HCT116 (cell line): ENCODE measurements at regions not wholly inside any gene's neighbourhood (a gene's known extent, or its start where the extent isn't known, plus 50 kb on each side); places are given as distances from the start of the nearest gene placed in this dataset.

Experiments used
- ATAC-seq: fragments of 200-7000 bp; cut with Tn5 transposase; 2 replicates; pipeline ENCODE4 v1.9.1; 2020; ENCODE audit warnings: mild to moderate bottlenecking, moderate library complexity
- BruUV-seq: library from RNA; stranded (reverse); fragments of 400-500 nt; replicated peaks from 2 replicates; lab custom pipeline; 2021; lab: Mats Ljungman, UMichigan
- CTCF ChIA-PET: fragments of 300-600 bp; sonication (Branson Sonifier 250); formaldehyde crosslinking; loops from one replicate; lab custom pipeline; 2021; ENCODE audit warnings: antibody characterized with exemption; lab: Charles Lee
- POLR2A ChIA-PET: fragments of 300-600, 350-600 bp; sonication (Branson Sonifier 250); formaldehyde crosslinking; loops from one replicate; lab custom pipeline; 2021; ENCODE audit warnings: antibody characterized with exemption; lab: Charles Lee
- RAD21 ChIA-PET, 2 experiments: fragments of 300-600 bp; sonication (Branson Sonifier 250); formaldehyde crosslinking; loops; one replicate each; lab custom pipeline; 2023; ENCODE audit warnings: low total read pairs in 2 of 2; ENCODE audit not compliant: uncharacterized antibody in 2 of 2, unreplicated experiment in 2 of 2, low non-redundant PET in 1 of 2; lab: Charles Lee
- DNase-seq: peaks from one replicate; pipeline ENCODE4 v3.0.0-alpha.2; 2010; ENCODE audit warnings: low read depth, low spot score
- H2AFZ ChIP-seq: fragments of 200-600 bp; shearing (Covaris generic), sonication (generic); 2 replicates; pipeline ENCODE4 v1.6.1; 2017; ENCODE audit warnings: low read depth, mixed run types, mixed read lengths, antibody characterized with exemption, low read length; ENCODE audit not compliant: poor library complexity, severe bottlenecking
- H3K27ac ChIP-seq: 2 replicates; pipeline ENCODE4 v1.5.1; 2012; ENCODE audit warnings: low read depth, low read length
- H3K27me3 ChIP-seq: fragments of 200-600 bp; sonication (generic); 2 replicates; pipeline ENCODE4 v1.6.1; 2016; ENCODE audit warnings: mixed run types, low read length, mixed read lengths; ENCODE audit not compliant: insufficient read depth
- H3K36me3 ChIP-seq, 2 experiments: fragments of 200-500 bp in 1 of 2; fragments of 200-600 bp in 1 of 2; sonication (Bioruptor generic) in 1 of 2; sonication (generic) in 1 of 2; 2 replicates each; pipeline versions ENCODE4 v1.5.1 to v1.6.1; 2014 to 2016; ENCODE audit warnings: low read length in 2 of 2, inconsistent platforms in 1 of 2, mixed read lengths in 1 of 2, mixed run types in 1 of 2; ENCODE audit not compliant: insufficient read depth in 2 of 2, control insufficient read depth in 1 of 2
- H3K4me1 ChIP-seq, 2 experiments: fragments of 200-600 bp in 1 of 2; sonication (generic) in 1 of 2; 2 replicates each; pipeline versions ENCODE4 v1.5.1 to v1.6.1; 2012 to 2017; ENCODE audit warnings: low read length in 2 of 2, inconsistent platforms in 1 of 2, mild to moderate bottlenecking in 1 of 2, mixed read lengths in 1 of 2, mixed run types in 1 of 2, moderate library complexity in 1 of 2; ENCODE audit not compliant: insufficient read depth in 2 of 2, control insufficient read depth in 1 of 2
- H3K4me2 ChIP-seq: fragments of 200-600 bp; sonication (generic); 2 replicates; pipeline ENCODE4 v1.6.1; 2017; ENCODE audit warnings: mixed run types, low read length, mixed read lengths
- H3K4me3 ChIP-seq, 2 experiments: fragments of 200-600 bp in 1 of 2; sonication (generic) in 1 of 2; replicated peaks in 1 of 2; 2 replicates each; pipeline ENCODE4 v1.5.1; 2011 to 2016; ENCODE audit warnings: low read length in 2 of 2, control low read depth in 1 of 2, low read depth in 1 of 2, mild to moderate bottlenecking in 1 of 2, mixed read lengths in 1 of 2, mixed run types in 1 of 2
- H3K79me2 ChIP-seq: fragments of 200-600 bp; sonication (generic); 2 replicates; pipeline ENCODE4 v1.6.1; 2017; ENCODE audit warnings: mild to moderate bottlenecking, mixed run types, low read length, moderate library complexity, mixed read lengths; ENCODE audit not compliant: insufficient read depth
- H3K9ac ChIP-seq: fragments of 200-600 bp; sonication (generic); 2 replicates; pipeline ENCODE4 v1.6.1; 2016; ENCODE audit warnings: low read length, mixed read lengths
- H3K9me2 ChIP-seq: fragments of 200-600 bp; sonication (generic), shearing (Covaris generic); 2 replicates; pipeline ENCODE4 v1.6.1; 2017; ENCODE audit warnings: mixed run types, mild to moderate bottlenecking, moderate library complexity; ENCODE audit not compliant: insufficient read depth
- H3K9me3 ChIP-seq, 2 experiments: fragments of 200-500 bp in 1 of 2; fragments of 200-600 bp in 1 of 2; sonication (Bioruptor generic) in 1 of 2; sonication (generic) in 1 of 2; 2 replicates each; pipeline ENCODE4 v1.6.1; 2014 to 2017; ENCODE audit warnings: low read length in 2 of 2, mixed read lengths in 2 of 2, inconsistent platforms in 1 of 2, low read depth in 1 of 2, mild to moderate bottlenecking in 1 of 2, mixed run types in 1 of 2, moderate library complexity in 1 of 2; ENCODE audit not compliant: control insufficient read depth in 1 of 2, insufficient read depth in 1 of 2
- H4K20me1 ChIP-seq: fragments of 200-600 bp; sonication (generic), shearing (Covaris generic); 2 replicates; pipeline ENCODE4 v1.6.1; 2017; ENCODE audit warnings: mixed run types, mild to moderate bottlenecking, moderate library complexity; ENCODE audit not compliant: insufficient read depth
- ATF3 ChIP-seq: IDR thresholded peaks from 2 replicates; pipeline ENCODE4 v1.6.1; 2012
- CBX3 ChIP-seq: IDR thresholded peaks from 2 replicates; pipeline ENCODE4 v1.6.1; 2012; ENCODE audit warnings: low read depth
- CEBPB ChIP-seq: IDR thresholded peaks from 2 replicates; pipeline ENCODE4 v1.6.1; 2012; ENCODE audit warnings: low read depth
- CTCF ChIP-seq, 3 experiments: fragments of 200-600 bp in 1 of 3; sonication (generic) in 1 of 3; IDR thresholded peaks in 2 of 3; conservative IDR thresholded peaks in 1 of 3; 2 replicates each; pipeline ENCODE4 v1.5.1; 2012 to 2017; ENCODE audit warnings: low read depth in 2 of 3, low read length in 2 of 3, antibody characterized with exemption in 1 of 3, borderline replicate concordance in 1 of 3, control low read depth in 1 of 3, mild to moderate bottlenecking in 1 of 3, mixed read lengths in 1 of 3, mixed run types in 1 of 3, moderate library complexity in 1 of 3; ENCODE audit not compliant: insufficient read depth in 1 of 3
- EGR1 ChIP-seq: IDR thresholded peaks from 2 replicates; pipeline ENCODE4 v1.6.1; 2012; ENCODE audit warnings: low read depth
- ELF1 ChIP-seq: IDR thresholded peaks from 2 replicates; pipeline ENCODE4 v1.6.1; 2012; ENCODE audit warnings: low read depth, borderline replicate concordance
- EZH2phosphoT487 ChIP-seq: fragments of 200-600 bp; IDR thresholded peaks from 2 replicates; pipeline ENCODE4 v1.6.1; 2018; ENCODE audit warnings: antibody characterized with exemption, borderline replicate concordance
- FOSL1 ChIP-seq: IDR thresholded peaks from 2 replicates; pipeline ENCODE4 v1.6.1; 2012; ENCODE audit warnings: low read depth
- JUND ChIP-seq: IDR thresholded peaks from 2 replicates; pipeline ENCODE4 v1.6.1; 2012
- MAX ChIP-seq: IDR thresholded peaks from 2 replicates; pipeline ENCODE4 v1.6.1; 2012
- POLR2A ChIP-seq: IDR thresholded peaks from 2 replicates; pipeline ENCODE4 v1.7.0; 2011; ENCODE audit warnings: borderline replicate concordance; ENCODE audit not compliant: insufficient read depth, insufficient read length; ENCODE audit errors: extremely low read depth
- POLR2AphosphoS5 ChIP-seq: IDR thresholded peaks from 2 replicates; pipeline ENCODE4 v1.6.1; 2011; ENCODE audit warnings: mild to moderate bottlenecking, low read depth, low read length, moderate library complexity
- RAD21 ChIP-seq: IDR thresholded peaks from 2 replicates; pipeline ENCODE4 v1.6.1; 2012; ENCODE audit warnings: low read depth, mild to moderate bottlenecking
- SIN3A ChIP-seq: IDR thresholded peaks from 2 replicates; pipeline ENCODE4 v1.6.1; 2012; ENCODE audit warnings: low read depth
- SP1 ChIP-seq: IDR thresholded peaks from 2 replicates; pipeline ENCODE4 v1.6.1; 2012; ENCODE audit warnings: low read depth
- SRF ChIP-seq: IDR thresholded peaks from 2 replicates; pipeline ENCODE4 v1.6.1; 2012; ENCODE audit warnings: low read depth
- TCF7L2 ChIP-seq: IDR thresholded peaks from 2 replicates; pipeline ENCODE4 v1.7.0; 2011; ENCODE audit warnings: borderline replicate concordance, inconsistent platforms; ENCODE audit not compliant: insufficient read depth, insufficient read length; ENCODE audit errors: extremely low read depth
- YY1 ChIP-seq: IDR thresholded peaks from 2 replicates; pipeline ENCODE4 v1.6.1; 2011; ENCODE audit warnings: low read length, low read depth, moderate library complexity, mild to moderate bottlenecking; ENCODE audit not compliant: insufficient replicate concordance; ENCODE audit errors: extremely low read depth
- ZFX ChIP-seq: fragments of 450-650 bp; IDR thresholded peaks from 2 replicates; pipeline ENCODE4 v1.6.1; 2017
- ZNF274 ChIP-seq: fragments of 200-500 bp; sonication (Bioruptor generic); IDR thresholded peaks from 2 replicates; pipeline ENCODE4 v1.6.1; 2014; ENCODE audit warnings: mild to moderate bottlenecking, low read depth, low read length, inconsistent platforms
- intact Hi-C: fragments of 100-400 bp; cut with micrococcal nuclease; formaldehyde crosslinking; loops from 2 replicates; pipeline ENCODE4 v1.10.0; 2022

GRCh38 chr1:8155528-8156186 lies 129.5 kb upstream of the ERRFI1 start:
- ATAC-seq: peak; percentile 58
- intact Hi-C loops: no loop called here
- H3K4me3 ChIP-seq: peak overlapping the region in 1 of 2 experiments; percentile 7; a peak in 1 of 4 replicates
- H3K27me3 ChIP-seq: no peaks in the 10 kb centered on the region
- peaks cover 37 to 39% of the 10 kb centered on the region in 2 experiments for H3K4me1 ChIP-seq
- no TSS peak for BruUV-seq
- peak overlapping the region; percentile 85 for H2AFZ ChIP-seq
- peak overlapping the region; percentile 85 for H3K27ac ChIP-seq
- peak overlapping the region; percentile 58 for H3K9ac ChIP-seq
- no peak for TF ChIP-seq RAD21
- peak; percentile 45; the same call in 1 of the 2 replicates for TF ChIP-seq SP1
- TF ChIP-seq SRF: no peak
- TF ChIP-seq EGR1: no peak
- peak; percentile 62; the same call in 1 of the 2 replicates for TF ChIP-seq CEBPB
- TF ChIP-seq ZNF274: no peak
- TF ChIP-seq EZH2phosphoT487: no peak
- peak; percentile 65 for TF ChIP-seq TCF7L2
- no peak for TF ChIP-seq JUND
- no peak for TF ChIP-seq SIN3A
- no peak for TF ChIP-seq ZFX
- TF ChIP-seq POLR2A: no peak
- 0 out of 2 replicates have a peak, but pooled peaks have one; percentile 55 for TF ChIP-seq MAX
- no peak for TF ChIP-seq ATF3
- 0 out of 2 replicates have a peak, but pooled peaks have one; percentile 9 for TF ChIP-seq POLR2AphosphoS5
- no peak for TF ChIP-seq FOSL1
- peak; percentile 32 for TF ChIP-seq YY1
- no peak for TF ChIP-seq ELF1
- peak; percentile 86; the same call in 1 of the 2 replicates for TF ChIP-seq CBX3
- no peak for TF ChIP-seq CTCF (IDR thresholded peaks at IDR 0.05 in 2 of 3, conservative IDR thresholded peaks at IDR 0.05 in 1 of 3; ENCODE audit: borderline replicate concordance in 1 of 3, insufficient read depth in 1 of 3, low read depth in 2 of 3, low read length in 2 of 3)
- peak overlapping the region; percentile 72 for H3K4me2 ChIP-seq
- ChIA-PET CTCF (interaction anchor here (1.0 to 2.0 kb wide), 2 partner anchors 125 to 158 kb away, joined by 4 to 7 read pairs; no protein-coding TSS in a partner anchor), POLR2A (interaction anchor here (1.0 to 7.2 kb wide), 12 partner anchors 12 to 131 kb away, joined by 3 to 77 read pairs (median 8); no protein-coding TSS in a partner anchor), RAD21 (interaction anchor here (0.7 to 1.2 kb wide), 3 partner anchors 17 to 90 kb away, joined by 3 to 5 read pairs (median 3); no protein-coding TSS in a partner anchor)
- H3K9me3 ChIP-seq: peaks cover 0 to 5% of the 10 kb centered on the region in 2 experiments; a peak in 1 of 4 replicates
- H3K9me2 ChIP-seq: no peaks in the 10 kb centered on the region
- no peaks in the 10 kb centered on the region for H3K79me2 ChIP-seq
- DNase-seq: no peak
- no peaks in the 10 kb centered on the region for H4K20me1 ChIP-seq
- H3K36me3 ChIP-seq: no peaks in the 10 kb centered on the region
